Right ventricle myocardium inferior (tissue), 1 donor: ENCODE measurements at regions not wholly inside any gene's neighbourhood (a gene's known extent, or its start where the extent isn't known, plus 50 kb on each side); places are given as distances from the start of the nearest gene placed in this dataset.
"Not testable (repeated sequence)": the region's sequence is repeated elsewhere in the genome, so short reads cannot be mapped to it uniquely, and the experiment has no call there.

Experiments
- ATAC-seq: fragments of 200-7000 bp; cut with Tn5 transposase; one replicate; pipeline ENCODE4 v1.9.1; 2020; ENCODE audit warnings: mild to moderate bottlenecking, moderate library complexity
- DNase-seq: peaks from one replicate; pipeline ENCODE4 v3.0.0; 2021; ENCODE audit errors: missing footprints
- intact Hi-C: fragments of 100-400 bp; cut with DNase I; formaldehyde crosslinking; loops from one replicate; pipeline ENCODE4 v1.11.0; 2022
- donor health status: DM: no; HTN: yes; CAD: no; lungs with severe emphysema.

DNA sequence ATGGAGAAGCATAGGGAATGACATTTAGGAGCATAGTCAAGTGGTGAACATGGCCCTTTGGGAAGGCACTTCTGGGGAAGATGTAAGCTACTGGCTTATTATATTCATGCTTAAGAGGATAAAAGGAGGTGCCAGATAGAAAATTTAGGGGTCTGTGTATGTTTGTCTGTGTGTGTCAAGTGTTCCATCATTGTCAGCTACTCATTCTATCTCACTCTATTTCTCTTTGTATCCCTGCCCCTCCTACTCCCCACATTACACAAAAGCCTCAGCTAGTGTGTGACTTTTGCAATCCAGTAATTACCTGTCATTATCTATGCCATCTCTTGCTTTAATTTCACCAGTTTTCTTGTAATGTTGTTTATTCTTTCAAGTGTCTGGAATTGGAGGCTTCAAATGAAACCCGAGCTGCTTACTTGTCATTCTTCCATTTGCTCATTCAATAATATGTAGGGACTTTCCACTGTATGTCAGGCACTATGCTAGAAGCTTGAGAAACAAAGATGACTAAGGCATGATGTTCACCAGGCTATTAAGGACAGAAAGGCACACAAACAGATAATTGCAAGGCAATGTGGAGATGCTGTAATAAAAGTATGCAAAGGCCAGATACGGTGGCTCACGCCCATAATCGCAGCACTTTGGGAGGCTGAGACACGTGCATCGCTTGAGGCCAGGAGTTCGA is 229.8 kb upstream of the TEX13C start:
- no peak for DNase-seq
- intact Hi-C loops, result no loop called here
- no peak for ATAC-seq

DNA sequence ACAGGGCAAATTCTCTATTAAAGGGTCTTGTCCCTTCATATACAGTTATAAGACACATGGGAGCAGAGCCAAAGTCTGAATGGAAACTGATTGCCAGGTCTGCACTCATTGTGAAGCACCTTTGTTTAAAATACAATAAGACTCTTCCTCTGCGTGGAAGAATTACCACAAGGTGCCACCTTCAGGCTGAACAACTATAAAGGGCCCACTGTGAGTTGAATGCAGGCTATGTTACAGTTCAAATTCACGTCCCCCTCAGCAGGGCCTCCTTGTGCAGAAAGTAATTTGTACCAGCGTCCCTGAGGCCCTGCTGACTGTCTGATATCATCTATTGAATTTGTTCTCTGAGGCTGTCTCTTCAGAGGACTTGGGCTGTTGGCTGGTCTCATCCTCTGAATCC is 225.8 kb upstream of the TEX13C start:
- intact Hi-C loops, result no loop called here
- ATAC-seq (no peak), DNase-seq (no peak)

- DNase-seq (no peak), ATAC-seq (no peak)
- intact Hi-C loops, result no loop called here
These were observed 224.8 kb upstream of the TEX13C start for GRCh38 chrX:125094901-125095300.

GRCh38 chrX:125096469-125096868 is 223.2 kb upstream of the TEX13C start:
- ATAC-seq (no peak), DNase-seq (no peak)
- intact Hi-C loops, result no loop called here

DNA sequence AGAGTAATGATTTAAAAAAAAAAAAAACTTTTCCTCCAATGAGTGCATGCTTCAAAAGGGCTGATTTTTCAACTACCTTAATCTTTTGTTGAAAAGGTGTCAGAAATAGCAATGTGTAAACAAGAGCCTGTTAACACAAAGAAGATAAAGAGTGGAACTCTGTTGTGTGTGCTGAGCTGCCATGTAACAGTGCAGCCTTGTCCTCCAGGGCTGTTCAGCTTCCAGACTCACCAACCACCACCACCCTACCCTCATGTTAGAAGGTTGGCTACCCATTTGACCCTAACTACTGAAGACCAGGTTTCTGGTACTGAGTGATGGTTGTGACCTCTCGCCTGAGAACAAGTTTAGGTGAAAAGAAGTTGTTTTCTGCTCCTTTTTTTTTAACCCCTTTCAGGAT is 222.8 kb upstream of the TEX13C start:
- intact Hi-C loops, result no loop called here
- ATAC-seq, result no peak
- DNase-seq, result no peak

DNA sequence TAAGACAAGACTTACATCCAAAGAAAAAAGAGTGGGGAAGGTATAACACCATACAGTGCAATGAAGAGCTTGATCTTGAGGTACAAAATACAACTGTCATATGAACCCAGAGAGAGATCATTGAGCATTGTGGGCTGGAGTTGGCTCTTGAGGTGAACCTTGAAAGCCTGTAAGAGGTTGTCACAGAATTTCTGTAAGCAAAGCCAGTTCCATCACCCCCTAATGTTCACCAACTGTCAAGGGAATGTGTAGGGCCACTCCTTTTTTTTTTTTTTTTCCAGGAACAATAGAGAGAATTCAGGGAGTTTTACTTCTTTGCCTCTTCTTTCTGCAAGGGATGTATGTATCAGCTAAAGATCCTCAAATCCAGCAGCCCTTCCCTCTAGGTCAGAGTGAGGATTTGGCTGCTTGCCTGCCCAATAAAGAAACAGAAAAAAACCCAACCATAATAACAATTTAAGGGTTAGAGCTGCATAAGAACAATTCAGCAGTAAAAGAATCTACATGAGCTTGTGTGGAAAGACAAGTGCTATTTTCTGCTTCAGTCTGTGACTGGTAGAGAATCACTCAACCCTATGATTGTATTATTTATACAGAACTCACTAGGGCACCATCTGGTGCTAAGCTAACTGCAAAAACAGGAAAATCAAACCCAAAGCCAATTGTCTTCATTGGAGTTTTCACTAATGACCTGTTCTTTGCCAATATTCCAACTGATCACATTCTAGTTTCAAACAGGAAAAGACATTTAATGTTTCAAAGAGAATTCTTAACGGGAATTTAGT is 217.5 kb upstream of the TEX13C start:
- DNase-seq, result no peak
- ATAC-seq, result no peak
- intact Hi-C loops, result no loop called here

DNA sequence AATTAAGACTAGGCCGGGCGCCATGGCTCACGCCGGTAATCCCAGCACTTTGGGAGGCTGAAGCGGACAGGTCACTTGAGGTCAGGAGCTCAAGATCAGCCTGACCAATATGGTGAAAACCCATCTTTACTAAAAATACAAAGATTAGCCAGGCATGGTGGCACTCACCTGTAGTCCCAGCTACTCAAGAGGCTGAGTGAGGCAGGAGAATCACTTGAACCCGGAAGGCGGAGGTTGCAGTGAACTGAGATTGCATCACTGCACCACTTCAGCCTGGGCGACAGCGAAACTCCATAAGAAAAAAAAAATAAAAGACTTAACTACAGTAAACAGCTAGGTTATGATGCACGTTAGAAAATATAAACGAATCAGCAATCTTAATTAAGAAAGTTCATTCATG is 216.0 kb upstream of the TEX13C start:
- ATAC-seq (no peak), DNase-seq (no peak)
- intact Hi-C loops, result no loop called here

DNA sequence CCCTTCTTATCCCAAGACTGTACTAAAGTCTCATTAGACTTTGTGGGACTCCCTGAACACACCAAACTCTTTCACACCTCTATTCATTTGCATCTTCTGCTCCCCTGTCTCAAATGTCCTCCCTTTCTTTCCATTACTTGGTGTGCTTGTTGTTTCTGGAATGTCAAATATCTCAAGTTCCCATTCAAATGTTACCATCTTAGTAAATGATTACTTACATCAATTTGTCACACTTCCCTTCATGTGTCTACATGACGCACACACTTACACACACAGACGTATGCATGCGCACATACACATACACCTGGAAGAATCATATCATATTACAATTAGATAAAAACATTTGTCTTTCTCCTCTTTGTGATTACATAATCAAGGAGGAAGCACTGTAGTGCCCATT is 210.8 kb upstream of the TEX13C start:
- intact Hi-C loops, result no loop called here
- ATAC-seq, result no peak

DNA sequence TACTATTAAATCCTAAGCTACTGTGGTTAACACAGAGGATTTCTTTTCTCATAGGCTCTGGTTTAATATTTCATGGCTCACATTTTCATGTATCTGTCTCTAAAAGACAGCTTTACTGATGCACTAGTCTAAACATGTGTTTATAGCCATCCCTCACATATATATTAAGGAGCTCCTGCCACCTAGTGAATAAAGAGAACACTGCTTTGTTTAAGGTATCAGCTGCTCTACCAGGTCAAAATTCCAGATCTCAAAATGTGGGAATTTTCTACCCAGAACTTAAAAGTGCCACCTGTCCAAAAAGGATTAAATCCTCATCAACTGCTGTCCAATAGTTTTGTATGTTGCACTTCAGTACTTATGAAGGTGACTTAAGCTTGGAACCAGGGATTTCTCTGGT is 188.5 kb upstream of the TEX13C start:
- intact Hi-C loops, result no loop called here
- no peak for DNase-seq
- no peak for ATAC-seq

More for the DNA sequence above, 210.8 kb upstream of the TEX13C start:
- DNase-seq, result no peak

DNA sequence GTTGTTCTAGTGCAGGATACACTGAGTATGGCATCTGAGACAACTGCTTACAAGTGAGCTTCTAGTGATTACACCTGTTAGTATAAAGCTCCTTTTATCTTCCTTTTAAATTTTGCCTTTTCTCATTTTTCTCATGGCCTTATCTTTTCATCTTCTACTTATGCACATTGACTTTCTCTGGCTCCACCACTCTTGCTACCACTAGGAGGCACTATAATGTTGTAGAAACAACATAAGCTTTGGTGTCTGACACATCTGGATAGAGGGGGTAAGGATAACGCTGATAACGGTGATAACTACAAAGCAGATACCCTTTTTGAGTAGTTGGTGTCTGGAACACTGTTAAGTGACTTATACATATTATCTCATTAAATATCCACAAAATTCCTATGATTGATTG is 187.4 kb upstream of the TEX13C start:
- no peak for DNase-seq
- no peak for ATAC-seq
- intact Hi-C loops, result no loop called here

DNA sequence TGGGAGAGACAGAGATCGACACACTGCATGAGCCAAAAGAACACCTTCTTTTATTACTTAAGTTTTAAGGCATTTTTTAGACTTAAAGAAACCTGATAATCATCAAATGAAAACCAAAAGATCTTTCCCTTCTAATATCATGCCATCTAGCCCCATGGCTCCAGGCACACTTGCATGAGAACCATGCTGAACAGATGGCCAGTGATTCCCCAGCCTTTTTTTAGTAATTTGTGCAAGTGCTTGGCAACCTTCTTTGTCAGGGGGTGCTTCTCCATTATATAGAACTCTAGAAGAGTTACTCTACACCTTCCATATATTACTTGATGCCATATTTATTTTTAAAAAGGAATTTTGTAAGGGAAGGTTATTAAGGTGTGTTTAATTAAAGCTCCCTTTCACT is 182.2 kb upstream of the TEX13C start:
- DNase-seq, result no peak
- intact Hi-C loops, result no loop called here
- no peak for ATAC-seq

DNA sequence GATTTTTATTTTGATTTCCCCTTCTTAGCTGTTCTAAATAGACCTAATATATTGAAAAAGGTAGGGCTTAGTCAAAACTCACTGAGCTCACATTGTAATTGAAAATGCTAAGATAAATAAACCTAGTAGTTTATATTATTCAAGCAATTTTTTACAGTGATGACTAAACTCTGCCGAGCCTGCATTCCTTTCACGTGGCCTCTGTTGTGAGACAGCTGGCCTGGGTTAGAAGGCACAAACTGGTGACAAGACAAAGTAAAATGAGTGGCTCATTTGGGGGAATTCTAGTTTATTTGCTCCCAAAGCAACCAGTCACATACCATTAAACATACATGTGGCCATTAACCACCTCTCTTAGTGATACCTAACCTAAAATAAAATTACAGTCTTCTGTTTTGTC is 169.4 kb upstream of the TEX13C start:
- no peak for DNase-seq
- intact Hi-C loops, result no loop called here
- no peak for ATAC-seq

GRCh38 chrX:125151146-125151545 is 168.5 kb upstream of the TEX13C start:
- intact Hi-C loops, result no loop called here
- no peak for DNase-seq
- no peak for ATAC-seq

GRCh38 chrX:125152011-125152410 is 167.7 kb upstream of the TEX13C start:
- intact Hi-C loops, result no loop called here
- ATAC-seq, result no peak
- DNase-seq, result no peak

- intact Hi-C loops, result no loop called here
- no peak for DNase-seq
- no peak for ATAC-seq
These were observed 166.1 kb upstream of the TEX13C start for GRCh38 chrX:125153621-125154020.

DNA sequence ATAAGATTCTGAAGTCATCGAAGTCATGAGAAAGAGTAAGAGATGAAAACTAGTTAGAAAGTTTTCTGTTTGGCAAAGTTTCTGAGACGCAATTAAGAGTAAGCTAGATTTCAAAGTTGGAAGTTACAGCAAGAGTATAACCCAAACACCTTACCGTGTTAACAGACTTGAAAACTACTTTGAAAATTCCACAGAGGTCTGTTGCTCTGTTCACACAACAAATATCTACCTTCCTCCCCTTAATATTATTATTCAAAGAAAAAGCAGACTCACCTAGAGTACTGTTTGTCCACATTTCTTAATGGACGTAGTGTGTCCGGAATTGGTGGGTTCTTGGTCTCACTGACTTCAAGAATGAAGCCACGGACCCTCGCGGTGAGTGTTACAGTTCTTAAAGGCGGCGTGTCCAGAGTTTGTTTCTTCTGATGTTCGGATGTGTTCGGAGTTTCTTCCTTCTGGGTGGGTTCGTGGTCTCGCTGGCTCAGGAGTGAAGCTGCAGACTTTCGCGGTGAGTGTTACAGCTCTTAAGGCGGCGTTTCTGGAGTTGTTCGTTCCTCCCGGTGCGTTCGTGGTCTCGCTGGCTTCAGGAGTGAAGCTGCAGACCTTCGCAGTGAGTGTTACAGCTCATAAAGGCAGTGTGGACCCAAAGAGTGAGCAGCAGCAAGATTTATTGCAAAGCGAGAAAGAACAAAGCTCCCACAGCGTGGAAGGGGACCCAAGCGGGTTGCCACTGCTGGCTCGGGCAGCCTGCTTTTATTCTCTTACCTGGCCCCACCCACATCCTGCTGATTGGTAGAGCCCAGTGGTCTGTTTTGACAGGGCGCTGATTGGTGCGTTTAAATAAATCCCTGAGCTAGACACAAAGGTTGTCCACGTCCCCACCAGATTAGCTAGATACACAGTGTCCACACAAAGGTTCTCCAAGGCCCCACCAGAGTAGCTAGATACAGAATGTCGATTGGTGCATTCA is 165.1 kb upstream of the TEX13C start:
- intact Hi-C loops, DNase-seq, ATAC-seq: not testable (repeated sequence)

GRCh38 chrX:125155296-125156033 is 164.2 kb upstream of the TEX13C start:
- intact Hi-C loops, ATAC-seq: not testable (repeated sequence)
- peak; percentile 37 for DNase-seq

DNA sequence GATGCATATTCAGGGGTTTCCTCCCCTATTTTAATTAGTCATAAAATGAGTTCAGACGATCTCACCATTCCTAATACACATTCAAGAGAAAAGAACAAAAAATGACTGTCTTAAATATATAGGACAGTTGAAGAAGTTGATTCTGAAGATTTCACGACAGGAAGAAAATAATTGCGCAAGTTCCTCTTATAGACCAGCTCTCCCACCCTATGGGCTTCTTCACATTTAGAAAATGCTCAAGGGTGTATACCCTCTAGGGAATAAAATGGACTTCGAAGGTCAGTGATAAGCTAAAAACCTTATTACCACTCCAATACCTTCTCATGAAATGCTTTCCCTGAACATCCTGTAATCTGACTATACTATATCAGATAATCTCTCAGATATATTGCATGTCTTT is 149.2 kb upstream of the TEX13C start:
- intact Hi-C loops, result no loop called here
- DNase-seq (no peak), ATAC-seq (no peak)

DNA sequence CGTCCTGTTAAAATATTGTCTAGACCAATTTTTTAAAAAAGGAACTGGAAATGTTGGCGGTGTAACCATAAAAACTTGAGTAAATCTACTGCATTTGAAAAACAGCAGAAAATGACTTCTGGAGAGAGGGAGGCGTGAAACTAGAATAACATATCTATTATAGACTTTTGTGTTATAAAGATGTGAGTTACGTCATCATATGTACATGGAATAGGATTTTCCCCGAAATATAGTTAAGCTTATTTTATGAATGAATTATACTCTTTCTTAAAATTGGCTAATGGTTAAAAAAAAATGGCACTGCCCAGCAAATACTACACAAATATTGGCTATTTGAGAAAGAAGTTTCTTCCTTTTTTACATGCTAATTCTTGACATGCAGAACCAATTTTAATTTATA is 147.1 kb upstream of the TEX13C start:
- DNase-seq, result no peak
- ATAC-seq, result no peak
- intact Hi-C loops, result no loop called here
